HG02610 (cell line): ENCODE measurements at regions not wholly inside any gene's neighbourhood (a gene's known extent, or its start where the extent isn't known, plus 50 kb on each side); places are given as distances from the start of the nearest gene placed in this dataset.
"Not testable (repeated sequence)": the region's sequence is repeated elsewhere in the genome, so short reads cannot be mapped to it uniquely, and the experiment has no call there.

Experiments used
- ATAC-seq: cut with Tn5 transposase; IDR thresholded peaks from one replicate; pipeline ENCODE4 v1.9.1; 2021; ENCODE audit warnings: mild to moderate bottlenecking, moderate library complexity; ENCODE audit not compliant: unreplicated experiment

- peak; percentile 48 for ATAC-seq
Observed at GRCh38 chr5:81830596-81830995, 79.7 kb upstream of the SSBP2 start.

GRCh38 chr5:81829242-81829641 is 78.3 kb upstream of the SSBP2 start:
- ATAC-seq: no peak

GRCh38 chr5:81827500-81827899 is 76.6 kb upstream of the SSBP2 start:
- ATAC-seq: no peak

DNA sequence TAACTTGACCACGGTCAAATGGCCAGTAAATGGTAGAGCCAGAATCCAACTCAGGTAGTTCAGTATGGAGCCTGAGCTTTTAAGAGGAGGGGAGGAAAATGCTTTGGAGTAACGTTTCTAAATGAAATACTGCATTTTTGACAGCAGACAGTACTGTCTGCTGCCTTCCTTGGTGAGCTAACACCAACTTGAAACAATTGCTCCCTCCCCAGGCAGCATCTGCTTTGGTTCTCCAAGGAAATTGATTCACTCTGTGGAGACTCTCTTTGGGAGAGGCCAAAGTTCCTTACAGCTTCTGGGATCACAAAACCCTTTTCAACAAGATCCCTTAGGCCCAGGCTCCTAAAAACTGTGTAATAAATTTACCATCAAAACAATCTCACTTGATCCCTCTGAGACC is 75.2 kb upstream of the SSBP2 start:
- ATAC-seq: no peak

GRCh38 chr5:81825237-81825636 is 74.3 kb upstream of the SSBP2 start:
- no peak for ATAC-seq

DNA sequence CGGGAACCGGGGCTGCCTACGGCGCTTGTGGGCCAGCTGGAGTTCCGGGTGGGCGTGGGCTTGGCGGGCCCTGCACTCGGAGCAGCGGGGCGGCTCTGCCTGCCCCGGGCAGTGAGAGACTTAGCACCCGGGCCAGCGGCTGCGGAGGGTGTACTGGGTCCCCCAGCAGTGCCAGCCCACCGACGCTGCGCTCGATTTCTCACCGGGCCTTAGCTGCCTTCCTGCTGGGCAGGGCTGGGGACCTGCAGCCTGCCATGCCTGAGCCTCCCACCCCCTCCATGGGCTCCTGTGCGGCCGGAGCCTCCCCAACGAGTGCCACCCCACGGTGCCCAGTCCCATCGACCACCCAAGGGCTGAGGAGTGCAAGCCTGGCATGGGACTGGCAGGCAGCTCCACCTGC is 72.8 kb upstream of the SSBP2 start:
- ATAC-seq: not testable (repeated sequence)

- no peak for ATAC-seq
Observed at GRCh38 chr5:81820863-81821262, 70.0 kb upstream of the SSBP2 start.

DNA sequence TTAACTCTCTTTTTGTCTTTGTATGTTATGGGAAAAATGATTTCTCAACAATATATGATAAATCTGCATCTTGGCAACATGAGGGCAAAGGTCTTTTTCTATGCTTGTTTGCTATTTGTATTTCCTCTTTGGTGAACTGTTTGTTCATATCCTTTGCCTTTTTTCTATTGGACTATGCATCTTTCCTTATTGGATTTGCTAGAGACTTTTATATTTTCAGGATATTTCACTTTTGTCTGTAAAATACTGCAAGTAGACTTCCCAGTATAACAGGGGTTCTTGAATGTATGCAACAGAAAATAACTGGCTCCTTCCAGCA is 69.4 kb upstream of the SSBP2 start:
- ATAC-seq: no peak

DNA sequence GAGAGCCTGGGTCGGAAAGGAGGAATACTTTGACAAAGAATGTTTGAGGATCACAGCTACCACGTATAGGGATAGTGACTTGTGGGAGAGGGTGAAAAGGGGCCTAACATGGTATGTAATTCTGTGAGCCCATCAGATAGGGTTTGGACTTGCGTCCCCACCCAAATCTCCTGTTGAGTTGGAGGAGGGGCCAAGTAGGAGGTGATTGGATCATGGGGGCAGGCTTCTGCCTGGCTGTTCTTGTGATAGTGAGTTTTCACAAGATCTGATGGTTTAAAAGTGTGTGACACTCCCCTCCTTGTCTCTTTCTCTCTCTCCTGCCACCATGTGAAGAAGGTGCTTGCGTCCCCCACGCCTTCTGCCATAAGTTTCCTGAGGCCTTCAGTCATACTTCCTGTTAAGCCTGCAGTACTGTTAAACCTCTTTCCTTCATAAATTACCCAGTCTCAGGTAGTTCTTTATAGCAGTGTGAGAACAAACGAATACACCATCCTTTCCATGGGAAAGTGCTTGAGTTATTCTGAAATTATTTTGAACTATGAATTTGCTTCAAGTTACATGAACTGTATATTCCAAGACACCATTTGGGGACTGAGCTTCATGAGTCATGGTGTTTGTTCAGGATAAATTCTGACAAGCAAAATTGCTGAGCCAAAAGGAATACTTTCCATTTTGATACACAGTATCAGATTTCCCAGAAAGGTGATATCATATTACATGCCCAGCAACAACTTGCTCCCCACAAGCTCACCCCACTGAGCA is 68.8 kb upstream of the SSBP2 start:
- no peak for ATAC-seq

DNA sequence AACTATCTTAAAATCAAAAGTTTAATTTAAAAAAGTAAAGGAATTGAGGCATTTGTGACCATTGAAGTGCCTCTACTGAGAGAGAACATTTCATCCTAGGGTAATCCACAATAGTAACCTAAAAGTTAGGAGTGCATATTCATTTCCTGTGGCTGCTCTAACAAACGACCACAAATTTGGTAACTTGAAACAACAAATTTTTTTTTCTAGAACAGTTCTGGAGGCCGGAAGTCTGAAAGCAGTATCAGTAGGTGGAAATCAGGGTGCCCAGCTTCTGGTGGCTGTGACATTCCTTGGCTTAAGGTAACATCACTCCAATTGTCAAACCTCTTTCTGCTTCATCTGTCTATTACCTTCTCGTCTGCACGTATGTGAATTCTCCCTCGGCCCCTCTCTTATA is 67.1 kb upstream of the SSBP2 start:
- ATAC-seq: no peak

DNA sequence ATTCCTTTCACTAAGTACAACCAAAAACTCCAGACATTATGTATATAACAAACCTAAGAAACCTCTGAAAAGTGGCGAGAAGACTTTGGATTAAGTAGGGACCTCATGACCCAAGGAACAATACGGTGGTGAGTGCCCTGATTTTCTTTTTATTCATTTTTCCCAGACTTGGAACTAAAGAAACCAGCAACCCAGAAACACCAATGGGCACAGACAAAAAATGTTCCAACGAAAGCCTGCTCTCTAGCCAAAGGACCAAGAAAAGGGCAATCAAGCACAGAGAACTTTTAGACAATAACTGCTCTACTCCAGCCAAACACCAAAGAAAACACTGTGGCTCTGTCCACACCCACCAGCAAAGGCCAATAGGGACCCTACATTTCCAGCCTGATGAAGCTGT is 66.2 kb upstream of the SSBP2 start:
- no peak for ATAC-seq

- no peak for ATAC-seq
Observed at GRCh38 chr5:81815321-81815720, 64.4 kb upstream of the SSBP2 start.

DNA sequence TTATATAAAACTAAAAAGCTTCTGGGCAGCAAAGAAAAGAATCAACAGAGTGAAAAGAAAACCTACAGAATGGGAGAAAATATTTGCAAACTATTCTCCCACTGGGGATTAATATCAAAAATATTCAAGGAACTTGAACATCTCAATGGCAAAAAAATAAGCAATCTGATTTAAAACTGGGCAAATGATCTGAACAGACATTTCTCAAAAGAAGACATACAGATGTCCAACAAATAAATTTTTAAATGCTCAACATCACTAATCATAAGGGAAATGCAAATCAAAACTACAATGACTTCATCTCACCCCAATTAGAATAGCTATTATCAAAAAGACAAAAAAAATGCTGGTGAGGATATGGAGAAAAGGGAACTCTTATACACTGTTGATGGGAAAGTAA is 57.2 kb upstream of the SSBP2 start:
- ATAC-seq: no peak

DNA sequence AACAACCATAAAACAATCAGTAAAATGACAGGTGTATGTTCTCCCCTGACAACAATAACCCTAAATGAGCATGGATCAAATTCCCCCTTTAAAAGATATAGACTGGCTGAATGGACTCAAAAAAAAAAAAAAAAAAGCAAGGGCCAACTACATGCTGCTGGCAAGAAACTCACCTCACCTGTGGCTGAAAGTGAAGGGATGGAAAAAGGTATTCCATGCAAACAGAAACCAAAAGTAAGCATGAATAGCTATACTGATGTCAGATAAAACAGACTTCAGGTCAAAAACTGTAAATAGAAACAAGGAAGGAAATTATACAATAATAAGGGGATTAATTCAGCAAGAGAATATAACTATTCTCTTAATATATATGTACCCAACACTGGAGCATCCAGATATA is 54.2 kb upstream of the SSBP2 start:
- ATAC-seq: no peak

GRCh38 chr5:81803812-81804211 is 52.9 kb upstream of the SSBP2 start:
- ATAC-seq: no peak

- ATAC-seq: no peak
Observed at GRCh38 chr5:81802625-81803024, 51.7 kb upstream of the SSBP2 start.

DNA sequence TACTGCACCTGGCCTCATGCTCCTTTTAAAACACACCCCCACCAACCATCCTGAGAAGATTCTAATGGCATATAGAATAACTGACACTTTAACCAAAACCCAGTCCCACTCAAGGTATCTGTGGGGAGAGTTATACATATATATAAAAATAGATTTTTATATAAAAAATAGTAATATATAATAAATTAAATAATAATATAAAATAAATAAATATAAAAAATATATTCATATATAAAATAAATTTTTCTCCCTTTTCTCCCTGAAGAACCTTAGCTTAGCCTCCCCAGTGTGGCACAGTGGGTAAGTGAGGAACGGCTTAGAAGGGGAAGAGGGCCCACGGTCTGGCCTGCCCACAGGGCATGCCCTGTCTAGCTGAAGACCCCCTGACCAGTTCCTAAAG is 51.1 kb upstream of the SSBP2 start:
- ATAC-seq: no peak

DNA sequence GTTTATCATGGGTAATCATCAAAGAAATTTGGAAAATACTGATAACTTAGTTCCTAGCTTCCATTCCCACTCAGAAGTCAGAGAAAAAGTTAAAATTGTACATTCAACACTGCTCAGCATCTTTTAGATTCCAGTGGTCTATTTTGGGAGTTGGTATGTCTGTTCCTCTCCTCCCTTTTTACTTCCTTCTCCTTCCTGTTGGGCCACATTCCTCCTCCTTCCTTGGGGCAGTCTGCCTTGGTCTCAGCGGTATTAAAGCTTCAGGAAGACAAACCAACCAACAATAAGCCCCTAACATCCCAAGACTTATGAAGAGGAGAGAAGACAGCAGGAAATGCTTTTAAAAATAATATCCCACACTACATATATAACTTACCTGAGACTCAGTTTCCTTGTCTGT is 49.9 kb upstream of the SSBP2 start:
- ATAC-seq: no peak
